HS-27A (cell line): ENCODE measurements at regions not wholly inside any gene's neighbourhood (a gene's known extent, or its start where the extent isn't known, plus 50 kb on each side); places are given as distances from the start of the nearest gene placed in this dataset.
A peak's percentile ranks its signal among the peaks of the same experiment; 100 is the strongest.

Source experiments
- DNase-seq: peaks from one replicate; pipeline ENCODE4 v3.0.0-alpha.2; 2012; ENCODE audit warnings: low read depth, missing footprints

DNA sequence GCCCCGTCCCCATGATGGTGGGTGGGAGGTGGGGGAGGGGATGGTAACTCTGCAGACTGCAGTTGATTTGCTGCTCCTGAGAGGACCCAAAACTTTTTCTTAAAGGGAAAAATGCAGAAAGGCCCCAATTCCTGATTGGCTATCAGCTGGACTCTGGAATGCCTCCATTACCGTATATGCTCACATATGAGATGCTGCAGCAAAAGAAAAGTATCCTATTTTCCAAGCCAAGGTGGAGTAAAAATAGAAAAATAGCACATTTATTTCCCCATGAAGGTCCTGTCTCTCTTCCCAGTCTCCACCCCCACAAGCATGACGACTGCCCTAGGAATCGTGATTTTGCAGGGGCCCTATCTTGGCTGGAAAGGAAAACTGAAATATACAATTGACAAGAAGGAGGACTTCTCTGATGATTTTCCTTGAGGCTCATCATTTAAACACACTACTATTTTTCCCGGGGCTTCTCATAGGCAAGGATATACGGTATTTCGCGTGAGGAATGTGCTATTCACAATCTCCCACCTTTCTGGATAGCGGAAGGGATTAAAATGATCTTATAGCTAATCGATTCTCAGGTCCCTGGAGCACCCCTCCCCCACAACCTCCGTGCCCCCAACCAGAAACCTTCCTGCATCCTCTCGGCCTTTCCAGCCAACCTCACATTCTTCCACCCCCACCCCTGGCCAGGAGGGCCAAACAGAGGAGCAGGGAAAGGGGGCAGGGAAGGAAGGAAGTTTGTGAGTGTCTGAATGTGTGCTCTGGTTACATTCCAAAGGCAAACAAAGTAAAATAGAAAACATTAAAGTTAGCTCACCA lies 138.9 kb upstream of the CCND2 start:
- no peak for DNase-seq

GRCh38 chr12:4133636-4134447 lies 139.7 kb upstream of the CCND2 start:
- DNase-seq, result no peak

DNA sequence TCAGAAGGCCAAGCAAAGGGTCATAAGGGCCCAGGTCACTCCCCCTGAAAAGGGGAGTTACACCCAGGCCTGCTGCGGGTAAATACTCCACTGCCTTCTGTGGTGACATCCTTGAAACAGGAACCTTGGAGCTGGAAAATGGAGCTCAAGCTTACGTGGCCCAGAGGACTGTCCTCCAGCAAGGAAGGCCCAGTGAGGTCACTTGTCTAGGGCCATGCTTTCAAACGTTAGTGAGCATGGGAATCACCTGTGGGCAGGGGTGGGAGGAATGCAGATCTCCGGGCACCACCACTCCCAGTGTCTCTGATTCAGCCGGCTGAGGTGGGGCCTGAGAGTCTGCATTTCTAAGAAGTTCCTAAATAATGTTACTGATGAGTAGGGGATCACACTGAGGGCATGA lies 140.5 kb upstream of the CCND2 start:
- no peak for DNase-seq

GRCh38 chr12:4121506-4122020 lies 152.0 kb upstream of the CCND2 start:
- no peak for DNase-seq

DNA sequence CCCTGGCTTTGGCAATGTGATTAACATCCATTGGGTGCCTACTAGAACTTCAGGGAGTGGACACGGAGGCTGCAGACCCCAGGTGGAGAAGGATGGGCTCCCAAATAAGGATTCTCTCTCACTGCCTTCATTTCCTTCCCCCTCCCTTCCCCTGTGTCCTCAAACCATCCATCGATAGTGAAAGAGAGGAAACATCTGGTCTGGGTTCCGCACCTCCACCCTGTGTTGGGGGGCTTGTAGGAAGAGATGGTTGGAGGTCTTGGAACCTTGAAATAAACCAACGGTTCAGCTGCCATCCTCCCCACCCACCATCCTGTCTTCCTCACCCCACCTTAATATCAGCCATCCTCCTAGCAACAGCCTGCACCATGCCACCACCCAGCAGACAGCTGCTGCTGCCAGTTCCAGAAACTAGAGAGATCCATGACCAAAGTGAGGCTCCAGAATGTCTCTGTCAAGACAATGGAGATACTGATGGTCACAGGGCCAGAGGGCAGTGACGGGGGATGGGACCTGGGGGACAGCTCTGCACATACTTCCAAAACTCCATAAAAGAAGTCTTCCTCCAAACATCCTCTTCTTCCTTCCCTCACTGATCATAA lies 153.1 kb upstream of the CCND2 start:
- DNase-seq, result no peak

DNA sequence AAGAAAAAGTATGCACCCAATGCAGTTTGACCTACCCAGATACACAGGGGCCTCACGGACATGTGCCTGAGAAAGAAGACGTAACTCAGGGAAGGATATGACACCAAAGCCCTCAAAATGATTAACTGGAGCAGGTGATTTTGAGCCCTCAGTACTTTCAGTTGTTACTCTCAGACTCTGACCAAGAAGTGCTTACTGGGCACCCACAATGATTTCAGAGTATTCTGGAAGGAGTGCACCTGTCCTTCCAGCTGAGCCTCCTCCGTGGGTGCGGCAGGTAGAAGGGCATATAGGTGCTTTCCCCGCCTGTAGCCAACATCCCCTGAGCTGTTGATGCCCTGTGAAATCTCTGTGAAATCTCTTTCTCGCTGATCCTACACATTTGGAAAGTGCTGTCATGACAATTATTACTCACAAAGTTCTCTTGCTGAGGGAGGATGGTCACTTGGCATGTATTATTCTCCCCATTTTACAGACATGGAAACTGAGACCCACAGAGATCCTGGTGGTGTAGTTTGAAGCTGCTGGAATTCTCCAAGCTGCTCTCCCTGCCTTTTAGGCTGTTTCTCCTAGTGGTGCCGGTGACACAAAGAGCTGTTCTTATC lies 154.3 kb upstream of the CCND2 start:
- no peak for DNase-seq

DNA sequence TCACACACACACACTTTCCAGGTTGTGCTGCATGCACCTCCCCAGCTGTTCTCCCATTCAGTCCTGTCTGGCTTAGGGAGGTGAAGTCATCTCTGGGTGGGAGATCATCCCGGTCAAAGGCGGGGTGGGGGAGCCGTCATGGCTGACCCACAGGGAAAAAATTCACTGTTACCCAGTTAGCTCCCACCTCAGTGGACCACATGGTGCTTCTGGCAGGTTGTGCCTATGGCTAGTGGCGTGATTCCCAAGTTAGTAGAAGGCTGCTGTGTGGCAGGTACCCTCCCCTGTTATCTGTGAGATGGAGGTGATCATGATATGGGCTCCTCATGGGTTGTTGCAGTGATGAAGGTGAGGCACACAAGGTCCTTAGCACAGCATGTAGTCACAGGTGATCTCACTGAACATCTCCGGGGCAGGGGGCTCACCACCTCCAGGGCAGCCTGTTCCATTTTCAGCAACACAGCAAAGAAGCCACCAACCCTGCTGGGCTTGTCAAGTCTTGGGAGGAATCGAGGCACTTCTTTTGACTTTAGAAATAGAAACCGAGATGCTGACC lies 154.9 kb upstream of the CCND2 start:
- DNase-seq, result no peak

- DNase-seq, result no peak
Observed at GRCh38 chr12:4118017-4118510, 155.5 kb upstream of the CCND2 start.

DNA sequence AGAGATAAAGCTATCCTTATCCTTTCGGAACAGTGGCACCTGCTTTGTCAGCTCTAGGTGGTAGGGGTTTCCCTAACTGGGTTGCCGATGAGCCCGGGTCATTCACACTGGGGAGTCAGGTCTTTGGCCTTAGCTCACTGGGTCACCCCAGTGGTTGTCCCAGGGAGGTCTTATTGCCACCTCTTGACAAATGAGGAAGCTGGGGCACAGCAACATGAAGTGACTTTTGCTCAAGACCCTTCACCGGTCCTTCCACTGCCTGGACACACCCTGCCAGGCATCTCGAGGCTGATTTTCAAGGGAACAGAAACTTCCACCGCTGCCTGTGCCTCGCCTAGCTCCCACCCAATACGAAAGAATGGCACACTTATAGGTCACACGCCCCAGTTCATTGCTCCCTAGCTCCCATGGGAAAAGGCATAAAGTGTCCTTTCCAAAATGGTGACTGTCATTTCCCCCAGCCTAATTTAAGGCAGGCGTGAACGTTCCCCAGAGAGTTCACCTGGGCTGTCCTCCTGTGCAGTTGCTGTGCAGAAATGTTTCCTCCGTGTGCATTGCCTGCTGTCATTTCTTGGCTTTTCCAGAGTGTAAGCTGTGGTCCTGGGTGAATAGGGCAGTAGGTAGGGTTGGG lies 156.1 kb upstream of the CCND2 start:
- no peak for DNase-seq

DNA sequence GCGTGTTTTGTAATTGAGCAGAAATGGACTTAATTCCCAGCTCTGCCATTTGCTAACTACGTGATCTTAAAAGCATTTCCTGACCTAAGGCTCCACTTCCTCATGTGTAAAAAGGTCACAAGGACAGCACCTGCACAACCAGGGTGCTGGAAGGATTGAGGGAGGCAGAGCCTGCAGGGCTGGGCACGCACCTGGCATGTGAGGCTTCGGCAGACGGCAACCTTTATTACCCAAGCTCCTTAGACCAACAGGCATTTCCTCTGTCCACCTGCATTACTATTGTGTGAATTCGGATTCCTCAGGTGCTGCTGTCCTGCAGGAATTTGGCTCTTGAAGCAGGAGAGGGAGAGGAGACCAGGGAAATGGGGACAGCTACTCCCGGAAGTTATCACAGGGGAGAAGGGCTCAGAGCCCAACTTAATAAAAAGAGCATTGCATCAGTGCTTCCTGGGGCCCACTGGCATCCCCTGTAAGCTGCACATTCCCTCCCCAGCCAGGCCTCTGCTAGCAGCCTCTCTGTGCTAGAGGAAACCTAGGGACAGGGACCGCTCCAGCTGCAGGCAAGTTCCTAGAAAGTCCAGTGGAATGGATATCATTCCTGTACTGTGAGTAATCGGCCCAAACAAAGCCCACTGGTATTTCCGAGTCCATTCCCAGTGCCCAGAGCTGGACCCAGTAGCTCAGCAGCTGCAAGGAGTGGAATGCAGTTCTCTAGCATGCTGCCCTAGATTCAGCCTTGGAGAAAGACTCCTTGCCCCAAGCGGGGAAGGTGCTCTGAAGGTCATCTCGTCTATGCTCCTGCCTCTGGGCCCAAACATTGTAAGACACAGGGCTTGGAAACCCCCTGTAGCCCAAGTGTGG lies 157.1 kb upstream of the CCND2 start:
- peak; percentile 45 for DNase-seq

DNA sequence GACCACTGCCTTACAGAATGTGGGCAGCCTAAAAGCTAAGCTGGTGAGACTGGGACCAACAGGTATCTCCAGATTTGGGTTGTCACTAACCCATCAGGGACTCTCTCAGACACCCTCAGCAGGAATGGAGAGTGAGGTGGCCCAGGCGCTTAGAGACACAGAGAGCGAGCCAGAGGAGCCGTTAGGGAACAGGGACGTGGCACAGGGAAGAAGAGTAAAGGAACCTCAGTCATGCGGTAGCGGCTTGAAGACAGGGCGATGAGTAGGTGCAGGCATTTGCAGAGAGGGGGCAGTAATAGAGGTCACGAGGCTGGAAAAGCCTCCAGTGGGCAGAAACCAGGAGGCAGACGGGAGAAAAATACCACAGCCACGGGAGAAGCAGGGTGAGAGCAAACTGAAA lies 158.0 kb upstream of the CCND2 start:
- DNase-seq, result no peak

DNA sequence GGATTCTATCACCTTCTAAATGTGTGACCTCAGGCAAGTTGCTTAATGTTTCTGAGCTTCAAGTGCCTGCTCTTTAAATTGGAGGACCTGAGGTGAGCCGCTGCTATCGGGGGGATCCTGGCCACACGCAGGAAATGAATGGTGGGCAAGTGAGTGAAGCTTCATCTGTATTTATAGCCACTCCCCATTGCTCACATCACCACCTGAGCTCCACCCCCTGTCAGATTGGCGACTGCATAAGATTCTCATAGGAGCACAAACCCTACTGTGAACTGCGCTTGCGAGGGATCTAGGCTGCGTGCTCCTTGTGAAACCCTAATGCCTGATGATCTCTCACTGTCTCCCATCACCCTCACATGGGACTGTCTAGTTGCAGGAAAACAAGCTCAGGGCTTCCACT lies 158.6 kb upstream of the CCND2 start:
- DNase-seq, result no peak

DNA sequence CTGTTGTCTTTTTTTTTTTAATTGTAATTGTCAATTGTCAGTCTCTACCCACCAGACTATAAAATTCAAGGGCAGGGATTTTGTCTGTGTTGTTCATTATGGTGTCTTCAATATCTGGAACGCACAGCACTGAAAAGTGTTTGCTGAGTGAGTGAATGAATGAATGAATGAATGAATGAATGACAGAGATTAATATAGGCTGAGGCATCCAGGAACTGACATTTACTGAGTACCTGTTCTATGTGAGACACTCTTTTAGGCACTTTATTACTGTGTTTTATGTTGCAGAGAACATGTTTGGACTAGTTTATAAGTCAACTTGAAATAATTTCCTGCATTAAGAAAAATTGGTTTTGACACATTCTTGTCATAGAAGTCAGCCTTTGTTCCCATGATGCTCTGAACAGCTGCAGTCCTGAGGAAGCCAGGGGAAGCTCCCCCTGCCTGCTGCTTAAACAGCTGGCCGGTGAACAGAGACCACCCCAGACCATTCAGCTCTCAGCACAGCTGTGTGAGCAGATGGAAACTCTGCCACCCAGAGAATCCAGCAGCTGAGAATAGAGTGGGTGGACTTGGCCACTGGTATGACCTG lies 160.7 kb upstream of the CCND2 start:
- no peak for DNase-seq

DNA sequence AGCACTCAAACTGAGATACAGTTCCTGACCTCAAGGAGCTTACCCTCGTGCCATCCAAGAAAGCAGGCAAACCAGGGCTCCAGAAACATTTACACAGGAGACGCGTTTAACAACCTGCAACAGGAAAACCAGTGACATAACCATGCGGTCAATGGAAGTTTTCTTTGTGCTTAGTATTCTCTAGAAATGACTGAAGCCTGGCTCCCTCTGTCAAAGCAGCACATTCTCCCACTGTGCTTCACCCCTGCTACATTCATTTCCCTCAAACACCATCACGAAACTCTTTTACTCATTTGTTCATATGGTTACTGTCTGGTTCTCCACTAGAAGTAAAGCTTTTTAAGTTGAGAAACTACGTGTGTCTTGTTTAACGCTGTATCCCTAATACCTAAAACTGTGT lies 161.3 kb upstream of the CCND2 start:
- DNase-seq, result no peak

DNA sequence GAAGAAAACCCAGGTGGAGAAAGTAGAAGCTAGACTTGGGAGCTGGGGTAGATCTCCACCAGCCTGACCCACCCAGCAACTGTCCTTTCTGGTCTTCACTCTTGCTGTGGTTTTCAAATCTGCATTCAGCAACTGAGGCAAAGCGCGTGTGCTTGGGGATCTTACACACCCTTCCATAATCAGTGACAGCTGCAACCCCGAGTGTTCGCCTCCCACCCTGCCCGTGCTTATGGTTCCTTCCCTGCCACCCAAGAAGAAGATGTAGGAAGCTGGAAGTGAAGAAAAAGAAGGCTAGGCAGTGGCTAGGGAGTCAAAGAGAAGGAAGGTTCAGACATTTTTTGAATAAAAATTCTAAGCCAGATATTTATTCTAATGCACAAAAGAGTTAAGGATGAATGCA lies 162.6 kb upstream of the CCND2 start:
- no peak for DNase-seq

DNA sequence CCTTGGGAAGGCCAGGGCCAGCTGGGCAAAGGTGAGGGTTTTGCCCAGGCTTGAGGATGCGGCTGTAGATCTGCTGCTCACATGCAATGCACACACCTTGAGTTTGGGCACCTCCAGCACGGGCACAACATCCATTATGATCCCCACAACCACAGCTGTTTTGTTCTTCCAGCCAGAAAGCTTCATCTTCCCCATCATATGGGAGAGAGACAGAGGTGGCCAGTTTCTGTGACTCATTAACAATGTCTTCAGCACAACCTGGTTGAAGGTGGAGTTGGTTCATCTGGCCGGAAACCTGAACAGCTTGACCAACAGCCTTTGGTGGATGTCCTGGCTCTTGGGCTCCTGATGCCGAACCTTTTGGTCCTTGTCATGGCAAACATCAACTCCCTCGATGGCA lies 163.7 kb upstream of the CCND2 start:
- DNase-seq, result no peak

- no peak for DNase-seq
Observed at GRCh38 chr12:4108803-4109345, 164.7 kb upstream of the CCND2 start.

DNA sequence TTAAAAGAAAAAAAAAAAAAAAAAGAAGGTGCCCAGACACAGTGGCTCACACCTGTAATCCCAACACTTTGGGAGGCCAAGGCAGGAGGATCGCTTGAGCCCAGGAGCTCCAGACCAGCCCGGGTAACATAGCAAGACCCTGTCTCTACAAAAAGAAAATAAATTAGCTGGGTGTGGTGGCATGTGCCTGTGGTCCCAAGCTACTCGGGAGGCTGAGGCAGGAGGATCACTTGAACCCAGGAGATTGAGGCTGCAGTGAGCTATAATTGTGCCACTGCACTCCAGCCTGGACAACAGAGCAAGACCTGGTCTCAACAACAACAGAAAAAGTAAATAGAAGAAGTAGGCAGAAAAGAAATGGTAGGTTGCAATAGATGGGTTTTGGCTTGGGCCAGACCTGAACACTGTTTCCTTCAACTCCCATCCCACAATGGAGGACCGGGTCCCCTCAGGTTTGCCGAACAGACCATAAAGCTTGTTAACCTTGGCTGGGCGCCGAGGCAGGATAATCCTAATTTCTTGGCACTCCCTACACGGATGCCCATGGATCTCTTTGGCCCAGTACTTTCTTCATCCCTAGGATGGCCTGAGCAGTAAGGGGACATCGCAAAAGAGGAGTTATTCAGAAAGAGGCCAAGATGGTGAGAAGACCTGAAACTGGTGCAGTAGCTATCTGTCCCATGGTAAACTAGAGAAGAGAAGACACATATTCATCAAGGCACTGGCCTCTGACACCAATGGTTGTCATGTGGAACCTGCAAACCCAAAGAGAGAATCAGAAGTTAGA lies 165.5 kb upstream of the CCND2 start:
- DNase-seq, result no peak

DNA sequence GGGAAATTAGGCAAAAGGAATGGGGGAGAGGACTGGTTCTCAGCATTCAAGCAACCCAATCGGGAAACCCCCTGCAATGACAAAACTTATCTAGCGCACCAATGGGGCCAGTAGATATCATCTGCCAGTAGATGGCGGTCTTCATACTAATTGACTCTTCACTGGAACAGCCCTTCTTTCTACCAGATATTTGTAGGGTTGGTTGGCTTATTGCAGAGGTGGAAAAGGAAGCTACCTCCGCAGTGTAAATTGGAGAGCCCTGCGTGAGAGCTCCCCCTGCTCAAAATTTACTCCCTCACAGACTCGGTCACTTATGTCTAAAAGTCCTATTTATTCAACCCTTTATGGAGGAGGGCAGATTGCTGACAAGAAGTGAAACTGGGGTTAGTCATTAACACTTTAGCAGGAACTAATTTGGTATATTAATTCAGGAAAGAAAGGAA lies 166.1 kb upstream of the CCND2 start:
- DNase-seq, result no peak
